ENCODE measurements at regions not wholly inside any gene's neighbourhood (a gene's known extent, or its start where the extent isn't known, plus 50 kb on each side); places are given as distances from the start of the nearest gene placed in this dataset.
"Not testable (repeated sequence)": the region's sequence is repeated elsewhere in the genome, so short reads cannot be mapped to it uniquely, and the experiment has no call there.

DNA sequence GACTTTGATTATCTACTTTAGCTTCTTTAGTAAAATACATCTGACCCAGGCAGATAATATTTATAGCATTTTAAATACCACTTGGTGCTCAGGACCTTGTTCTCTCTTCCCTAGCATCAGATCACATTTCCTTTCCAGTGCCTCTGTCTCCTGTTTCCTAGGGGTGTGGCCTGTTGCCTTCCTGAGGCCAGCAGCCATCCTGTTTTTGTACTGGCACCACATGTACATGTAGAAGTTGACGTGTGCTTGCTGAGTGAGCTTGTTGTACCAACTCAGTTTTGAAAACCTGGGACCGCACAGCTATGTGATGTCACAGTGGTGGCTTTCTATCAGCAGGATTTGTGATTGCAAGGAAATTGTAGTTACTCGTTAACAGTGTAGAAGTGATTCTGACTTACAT lies 167.6 kb upstream of the PLGLB1 start:
- not testable (repeated sequence) for TF ChIP-seq POLR2A (IDR thresholded peaks at IDR 0.05; ENCODE audit: low read depth, low read length); EZH2 (IDR thresholded peaks at IDR 0.05; ENCODE audit: borderline replicate concordance, low read depth, low read length, severe bottlenecking); POLR2AphosphoS5 (IDR thresholded peaks at IDR 0.05; ENCODE audit: insufficient read depth, low read depth, low read length)
- TF ChIP-seq, protein P1, sequence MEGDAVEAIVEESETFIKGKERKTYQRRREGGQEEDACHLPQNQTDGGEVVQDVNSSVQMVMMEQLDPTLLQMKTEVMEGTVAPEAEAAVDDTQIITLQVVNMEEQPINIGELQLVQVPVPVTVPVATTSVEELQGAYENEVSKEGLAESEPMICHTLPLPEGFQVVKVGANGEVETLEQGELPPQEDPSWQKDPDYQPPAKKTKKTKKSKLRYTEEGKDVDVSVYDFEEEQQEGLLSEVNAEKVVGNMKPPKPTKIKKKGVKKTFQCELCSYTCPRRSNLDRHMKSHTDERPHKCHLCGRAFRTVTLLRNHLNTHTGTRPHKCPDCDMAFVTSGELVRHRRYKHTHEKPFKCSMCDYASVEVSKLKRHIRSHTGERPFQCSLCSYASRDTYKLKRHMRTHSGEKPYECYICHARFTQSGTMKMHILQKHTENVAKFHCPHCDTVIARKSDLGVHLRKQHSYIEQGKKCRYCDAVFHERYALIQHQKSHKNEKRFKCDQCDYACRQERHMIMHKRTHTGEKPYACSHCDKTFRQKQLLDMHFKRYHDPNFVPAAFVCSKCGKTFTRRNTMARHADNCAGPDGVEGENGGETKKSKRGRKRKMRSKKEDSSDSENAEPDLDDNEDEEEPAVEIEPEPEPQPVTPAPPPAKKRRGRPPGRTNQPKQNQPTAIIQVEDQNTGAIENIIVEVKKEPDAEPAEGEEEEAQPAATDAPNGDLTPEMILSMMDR (IDR thresholded peaks at IDR 0.05; ENCODE audit: extremely low read depth in 1 of 2, insufficient read depth in 1 of 2, low read depth in 1 of 2, low read length in 2 of 2): not testable (repeated sequence)
- TF ChIP-seq, protein P2, sequence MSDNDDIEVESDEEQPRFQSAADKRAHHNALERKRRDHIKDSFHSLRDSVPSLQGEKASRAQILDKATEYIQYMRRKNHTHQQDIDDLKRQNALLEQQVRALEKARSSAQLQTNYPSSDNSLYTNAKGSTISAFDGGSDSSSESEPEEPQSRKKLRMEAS (IDR thresholded peaks at IDR 0.05; ENCODE audit: insufficient read depth, insufficient read length): not testable (repeated sequence)
